ENCODE measurements at regions not wholly inside any gene's neighbourhood (a gene's known extent, or its start where the extent isn't known, plus 50 kb on each side); places are given as distances from the start of the nearest gene placed in this dataset.

DNA sequence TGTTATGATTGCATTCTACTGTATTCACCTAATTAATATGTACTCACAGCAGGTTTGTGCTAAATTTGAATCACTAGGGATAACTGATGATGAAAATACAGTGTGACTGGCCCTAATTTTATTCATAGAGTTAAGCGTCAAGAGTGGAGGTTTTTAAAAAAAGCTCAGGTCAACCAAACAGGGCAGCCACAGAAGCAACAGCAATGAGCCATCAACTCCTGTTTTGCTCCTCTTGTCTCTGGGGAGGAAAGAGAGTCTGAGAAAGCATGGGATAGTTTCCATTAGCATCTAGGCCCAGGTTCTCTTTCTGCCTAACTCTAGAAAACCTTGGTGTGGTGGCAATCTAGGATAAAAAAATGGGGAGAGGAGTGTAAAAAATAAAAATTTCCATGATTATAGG lies 122.1 kb downstream of the OGFRL1 start:
- TF ChIP-seq, protein P1, sequence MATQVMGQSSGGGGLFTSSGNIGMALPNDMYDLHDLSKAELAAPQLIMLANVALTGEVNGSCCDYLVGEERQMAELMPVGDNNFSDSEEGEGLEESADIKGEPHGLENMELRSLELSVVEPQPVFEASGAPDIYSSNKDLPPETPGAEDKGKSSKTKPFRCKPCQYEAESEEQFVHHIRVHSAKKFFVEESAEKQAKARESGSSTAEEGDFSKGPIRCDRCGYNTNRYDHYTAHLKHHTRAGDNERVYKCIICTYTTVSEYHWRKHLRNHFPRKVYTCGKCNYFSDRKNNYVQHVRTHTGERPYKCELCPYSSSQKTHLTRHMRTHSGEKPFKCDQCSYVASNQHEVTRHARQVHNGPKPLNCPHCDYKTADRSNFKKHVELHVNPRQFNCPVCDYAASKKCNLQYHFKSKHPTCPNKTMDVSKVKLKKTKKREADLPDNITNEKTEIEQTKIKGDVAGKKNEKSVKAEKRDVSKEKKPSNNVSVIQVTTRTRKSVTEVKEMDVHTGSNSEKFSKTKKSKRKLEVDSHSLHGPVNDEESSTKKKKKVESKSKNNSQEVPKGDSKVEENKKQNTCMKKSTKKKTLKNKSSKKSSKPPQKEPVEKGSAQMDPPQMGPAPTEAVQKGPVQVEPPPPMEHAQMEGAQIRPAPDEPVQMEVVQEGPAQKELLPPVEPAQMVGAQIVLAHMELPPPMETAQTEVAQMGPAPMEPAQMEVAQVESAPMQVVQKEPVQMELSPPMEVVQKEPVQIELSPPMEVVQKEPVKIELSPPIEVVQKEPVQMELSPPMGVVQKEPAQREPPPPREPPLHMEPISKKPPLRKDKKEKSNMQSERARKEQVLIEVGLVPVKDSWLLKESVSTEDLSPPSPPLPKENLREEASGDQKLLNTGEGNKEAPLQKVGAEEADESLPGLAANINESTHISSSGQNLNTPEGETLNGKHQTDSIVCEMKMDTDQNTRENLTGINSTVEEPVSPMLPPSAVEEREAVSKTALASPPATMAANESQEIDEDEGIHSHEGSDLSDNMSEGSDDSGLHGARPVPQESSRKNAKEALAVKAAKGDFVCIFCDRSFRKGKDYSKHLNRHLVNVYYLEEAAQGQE (IDR thresholded peaks at IDR 0.05; ENCODE audit: insufficient read depth in 1 of 2, low read depth in 2 of 2, low read length in 2 of 2): no peak
- TF ChIP-seq SIN3A (IDR thresholded peaks at IDR 0.05; ENCODE audit: borderline replicate concordance, insufficient read depth, low read length) (no peak), TAF1 (IDR thresholded peaks at IDR 0.05; ENCODE audit: borderline replicate concordance, insufficient read depth, low read length) (no peak), POLR2AphosphoS5 (IDR thresholded peaks at IDR 0.05; ENCODE audit: low read depth, low read length) (no peak), FOXP2 (optimal IDR thresholded peaks at IDR 0.05; ENCODE audit: borderline replicate concordance, extremely low read depth, extremely low read length, insufficient read depth) (no peak)

- TF ChIP-seq, protein P1 (IDR thresholded peaks at IDR 0.05; ENCODE audit: insufficient read depth in 1 of 2, low read depth in 2 of 2, low read length in 2 of 2): no peak
- TF ChIP-seq SIN3A (IDR thresholded peaks at IDR 0.05; ENCODE audit: borderline replicate concordance, insufficient read depth, low read length) (no peak), FOXP2 (optimal IDR thresholded peaks at IDR 0.05; ENCODE audit: borderline replicate concordance, extremely low read depth, extremely low read length, insufficient read depth) (no peak), POLR2AphosphoS5 (IDR thresholded peaks at IDR 0.05; ENCODE audit: low read depth, low read length) (no peak), TAF1 (IDR thresholded peaks at IDR 0.05; ENCODE audit: borderline replicate concordance, insufficient read depth, low read length) (no peak)
Observed at GRCh38 chr6:71411882-71412281, 123.3 kb downstream of the OGFRL1 start.

DNA sequence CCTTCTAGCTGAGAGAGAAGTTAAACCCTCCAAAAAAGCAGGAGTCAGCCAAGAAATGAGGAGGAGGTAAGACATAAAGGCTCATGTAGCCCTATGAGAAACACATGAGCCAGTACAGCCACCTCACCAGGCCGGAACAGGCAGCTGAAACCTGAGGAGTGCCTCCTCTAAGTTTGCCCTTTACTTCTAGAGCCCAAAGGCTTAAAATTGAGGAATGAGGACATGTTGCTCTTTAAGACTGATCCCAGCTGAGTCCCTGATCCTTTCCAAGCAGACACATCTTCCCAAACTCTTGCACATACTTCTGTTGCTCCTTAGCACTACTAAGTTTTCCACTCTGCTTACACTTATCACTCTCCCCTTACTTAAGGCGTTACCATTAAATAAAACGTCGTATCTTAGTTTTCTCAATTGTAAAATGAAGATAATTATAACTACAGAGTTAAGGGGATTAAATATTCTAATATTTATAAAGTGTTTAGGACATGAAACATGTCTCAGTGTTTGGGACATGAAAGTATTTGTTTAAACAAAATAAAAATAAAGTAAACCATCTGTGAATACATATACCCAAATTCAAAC lies 124.0 kb downstream of the OGFRL1 start:
- TF ChIP-seq FOXP2 (optimal IDR thresholded peaks at IDR 0.05; ENCODE audit: borderline replicate concordance, extremely low read depth, extremely low read length, insufficient read depth): no peak
- TF ChIP-seq POLR2AphosphoS5 (IDR thresholded peaks at IDR 0.05; ENCODE audit: low read depth, low read length): no peak
- no peak for TF ChIP-seq SIN3A (IDR thresholded peaks at IDR 0.05; ENCODE audit: borderline replicate concordance, insufficient read depth, low read length)
- no peak for TF ChIP-seq TAF1 (IDR thresholded peaks at IDR 0.05; ENCODE audit: borderline replicate concordance, insufficient read depth, low read length)
- TF ChIP-seq, protein P1 (IDR thresholded peaks at IDR 0.05; ENCODE audit: insufficient read depth in 1 of 2, low read depth in 2 of 2, low read length in 2 of 2): no peak

GRCh38 chr6:71414486-71414885 lies 125.9 kb downstream of the OGFRL1 start:
- TF ChIP-seq, protein P1 (IDR thresholded peaks at IDR 0.05; ENCODE audit: insufficient read depth in 1 of 2, low read depth in 2 of 2, low read length in 2 of 2): no peak
- TF ChIP-seq POLR2AphosphoS5 (IDR thresholded peaks at IDR 0.05; ENCODE audit: low read depth, low read length): no peak
- TF ChIP-seq TAF1 (IDR thresholded peaks at IDR 0.05; ENCODE audit: borderline replicate concordance, insufficient read depth, low read length): no peak

Measured in PFSK-1 (cell line).